Right forelimb (tissue), 1 donor: ENCODE measurements at regions not wholly inside any gene's neighbourhood (a gene's known extent, or its start where the extent isn't known, plus 50 kb on each side); places are given as distances from the start of the nearest gene placed in this dataset.

Experiments
- DNase-seq: peaks from one replicate; pipeline ENCODE4 v3.0.0-alpha.2; 2018

GRCh38 chr13:109592770-109593169 lies 193.6 kb downstream of the IRS2 start:
- DNase-seq = no peak

- no peak for DNase-seq
These were observed 198.7 kb downstream of the IRS2 start for GRCh38 chr13:109587689-109588088.

GRCh38 chr13:109586509-109587346 lies 199.7 kb downstream of the IRS2 start:
- no peak for DNase-seq

- DNase-seq = no peak
These were observed 201.5 kb downstream of the IRS2 start for GRCh38 chr13:109584844-109585361.

GRCh38 chr13:109577191-109577700 lies 209.1 kb downstream of the IRS2 start:
- DNase-seq = no peak

- no peak for DNase-seq
These were observed 210.0 kb downstream of the IRS2 start for GRCh38 chr13:109576331-109576813.

GRCh38 chr13:109575821-109576220 lies 210.6 kb downstream of the IRS2 start:
- no peak for DNase-seq

GRCh38 chr13:109572389-109572788 lies 214.0 kb downstream of the IRS2 start:
- DNase-seq = no peak

- no peak for DNase-seq
These were observed 216.2 kb downstream of the IRS2 start for GRCh38 chr13:109569958-109570711.

GRCh38 chr13:109568339-109568818 lies 218.0 kb downstream of the IRS2 start:
- DNase-seq = no peak

GRCh38 chr13:109567315-109567714 lies 219.1 kb downstream of the IRS2 start:
- DNase-seq = no peak

- no peak for DNase-seq
These were observed 220.5 kb downstream of the IRS2 start for GRCh38 chr13:109565877-109566276.

GRCh38 chr13:109548374-109548773 lies 238.0 kb downstream of the IRS2 start:
- DNase-seq = no peak

- no peak for DNase-seq
These were observed 238.4 kb downstream of the IRS2 start for GRCh38 chr13:109547942-109548341.

- DNase-seq = no peak
These were observed 240.5 kb downstream of the IRS2 start for GRCh38 chr13:109545931-109546330.

GRCh38 chr13:109541081-109541480 lies 245.3 kb downstream of the IRS2 start:
- no peak for DNase-seq

- no peak for DNase-seq
These were observed 248.8 kb downstream of the IRS2 start for GRCh38 chr13:109537584-109537983.

GRCh38 chr13:109533350-109533749 lies 253.0 kb downstream of the IRS2 start:
- no peak for DNase-seq

GRCh38 chr13:109529964-109530363 lies 256.4 kb downstream of the IRS2 start:
- DNase-seq = no peak

- DNase-seq = no peak
These were observed 264.7 kb downstream of the IRS2 start for GRCh38 chr13:109521719-109522118.

- no peak for DNase-seq
These were observed 268.9 kb downstream of the IRS2 start for GRCh38 chr13:109517517-109517916.

GRCh38 chr13:109516186-109516585 lies 270.2 kb downstream of the IRS2 start:
- DNase-seq = no peak

- DNase-seq = no peak
These were observed 276.4 kb downstream of the IRS2 start for GRCh38 chr13:109510013-109510412.
